GM20000 (cell line): ENCODE measurements at regions not wholly inside any gene's neighbourhood (a gene's known extent, or its start where the extent isn't known, plus 50 kb on each side); places are given as distances from the start of the nearest gene placed in this dataset.
"Not testable (repeated sequence)": the region's sequence is repeated elsewhere in the genome, so short reads cannot be mapped to it uniquely, and the experiment has no call there.

Experiments used
- DNase-seq: peaks from one replicate; pipeline ENCODE4 v3.0.0; 2012; ENCODE audit warnings: low spot score
- CTCF ChIP-seq: IDR thresholded peaks from 2 replicates; pipeline ENCODE4 v1.5.1; 2012; ENCODE audit warnings: mild to moderate bottlenecking, control low read depth; ENCODE audit errors: extremely low read depth, missing control alignments

- no peak for TF ChIP-seq CTCF
- no peak for DNase-seq
Observed at GRCh38 chr22:22327723-22328122, 83.1 kb downstream of the VPREB1 start.

- DNase-seq = no peak
- TF ChIP-seq CTCF = no peak
Observed at GRCh38 chr22:22329792-22330191, 85.2 kb downstream of the VPREB1 start.

- DNase-seq = not testable (repeated sequence)
Observed at GRCh38 chr22:22335640-22336039, 91.1 kb downstream of the VPREB1 start.

- not testable (repeated sequence) for DNase-seq
Observed at GRCh38 chr22:22336333-22336732, 91.7 kb downstream of the VPREB1 start.

- not testable (repeated sequence) for DNase-seq
Observed at GRCh38 chr22:22338778-22339177, 94.2 kb downstream of the VPREB1 start.

- no peak for DNase-seq
- no peak for TF ChIP-seq CTCF
Observed at GRCh38 chr22:22341736-22342135, 97.2 kb downstream of the VPREB1 start.

GRCh38 chr22:22342697-22343580 is 98.4 kb downstream of the VPREB1 start:
- peak; percentile 96 for TF ChIP-seq CTCF

GRCh38 chr22:22343581-22344296 is 99.2 kb downstream of the VPREB1 start:
- DNase-seq = no peak
- no peak for TF ChIP-seq CTCF

More at GRCh38 chr22:22342697-22343580, 98.4 kb downstream of the VPREB1 start:
- peak; percentile 69 for DNase-seq

- DNase-seq = no peak
- TF ChIP-seq CTCF = no peak
Observed at GRCh38 chr22:22344430-22344829, 99.8 kb downstream of the VPREB1 start.
